Colonic mucosa (tissue), 4 donors: ENCODE measurements at regions not wholly inside any gene's neighbourhood (a gene's known extent, or its start where the extent isn't known, plus 50 kb on each side); places are given as distances from the start of the nearest gene placed in this dataset.

Source experiments
- DNase-seq: peaks from one replicate; pipeline ENCODE4 v3.0.0-alpha.2; 2020
- H3K27ac ChIP-seq: fragments of 200-600 bp; one replicate; pipeline ENCODE4 v1.8.0; 2021
- H3K27me3 ChIP-seq: fragments of 200-600 bp; one replicate; pipeline ENCODE4 v1.8.0; 2021
- H3K36me3 ChIP-seq: fragments of 200-600 bp; one replicate; pipeline ENCODE4 v1.8.0; 2021
- H3K4me1 ChIP-seq: fragments of 200-600 bp; one replicate; pipeline ENCODE4 v1.8.0; 2021; ENCODE audit warnings: mild to moderate bottlenecking
- H3K4me3 ChIP-seq: fragments of 200-600 bp; one replicate; pipeline ENCODE4 v1.8.0; 2021
- H3K9ac ChIP-seq, 2 donors: one replicate each; pipeline ENCODE4 v1.7.0; 2013; ENCODE audit warnings: control low read depth in 2 of 2, low read depth in 2 of 2, low read length in 2 of 2
- H3K9me3 ChIP-seq: fragments of 200-600 bp; one replicate; pipeline ENCODE4 v1.8.0; 2021
- intact Hi-C: fragments of 100-400 bp; cut with DNase I; formaldehyde crosslinking; loops from one replicate; pipeline ENCODE4 v1.14.1; 2022
- TF ChIP-seq, protein P1 (sequence below): fragments of 200-600 bp; IDR thresholded peaks from one replicate; pipeline ENCODE4 v1.8.0; 2022; ENCODE audit warnings: antibody characterized with exemption, mild to moderate bottlenecking
- donor health status: healthy.
- donor health status: DM: no; HTN: no; CAD: no.
- donor health status: DM: no; HTN: no; CAD: no.

DNA sequence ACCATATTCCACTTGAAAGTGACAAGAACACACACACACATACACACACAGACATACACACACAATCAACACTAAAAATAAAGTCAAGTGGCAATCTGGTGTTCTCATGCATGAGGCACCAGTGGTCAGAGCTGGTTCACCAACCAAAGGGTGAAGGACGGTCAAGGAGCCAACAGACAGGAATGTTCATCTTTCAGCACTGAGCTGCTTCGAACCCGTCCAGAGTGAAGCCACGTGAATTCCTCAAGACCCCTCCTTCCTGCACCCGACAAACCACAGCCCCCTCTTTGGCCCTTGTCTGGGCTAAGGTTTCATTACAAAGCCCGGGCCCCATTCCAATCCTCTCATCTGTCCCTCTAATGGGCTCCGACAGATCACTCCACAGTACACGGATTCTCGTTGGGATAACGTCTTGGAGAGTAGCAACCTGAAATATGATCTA, 84.5 kb upstream of the SMIM23 start:
- Histone ChIP-seq H3K4me1 (no peaks in the 10 kb centered on the region), H3K9ac (no peak overlapping the region), H3K27me3 (no peaks in the 10 kb centered on the region), H3K27ac (no peak overlapping the region), H3K9me3 (no peaks in the 10 kb centered on the region), H3K36me3 (no peaks in the 10 kb centered on the region), H3K4me3 (no peak overlapping the region)
- DNase-seq = no peak
- intact Hi-C loops = no loop called here
- TF ChIP-seq, protein P1, sequence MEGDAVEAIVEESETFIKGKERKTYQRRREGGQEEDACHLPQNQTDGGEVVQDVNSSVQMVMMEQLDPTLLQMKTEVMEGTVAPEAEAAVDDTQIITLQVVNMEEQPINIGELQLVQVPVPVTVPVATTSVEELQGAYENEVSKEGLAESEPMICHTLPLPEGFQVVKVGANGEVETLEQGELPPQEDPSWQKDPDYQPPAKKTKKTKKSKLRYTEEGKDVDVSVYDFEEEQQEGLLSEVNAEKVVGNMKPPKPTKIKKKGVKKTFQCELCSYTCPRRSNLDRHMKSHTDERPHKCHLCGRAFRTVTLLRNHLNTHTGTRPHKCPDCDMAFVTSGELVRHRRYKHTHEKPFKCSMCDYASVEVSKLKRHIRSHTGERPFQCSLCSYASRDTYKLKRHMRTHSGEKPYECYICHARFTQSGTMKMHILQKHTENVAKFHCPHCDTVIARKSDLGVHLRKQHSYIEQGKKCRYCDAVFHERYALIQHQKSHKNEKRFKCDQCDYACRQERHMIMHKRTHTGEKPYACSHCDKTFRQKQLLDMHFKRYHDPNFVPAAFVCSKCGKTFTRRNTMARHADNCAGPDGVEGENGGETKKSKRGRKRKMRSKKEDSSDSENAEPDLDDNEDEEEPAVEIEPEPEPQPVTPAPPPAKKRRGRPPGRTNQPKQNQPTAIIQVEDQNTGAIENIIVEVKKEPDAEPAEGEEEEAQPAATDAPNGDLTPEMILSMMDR = no peak

DNA sequence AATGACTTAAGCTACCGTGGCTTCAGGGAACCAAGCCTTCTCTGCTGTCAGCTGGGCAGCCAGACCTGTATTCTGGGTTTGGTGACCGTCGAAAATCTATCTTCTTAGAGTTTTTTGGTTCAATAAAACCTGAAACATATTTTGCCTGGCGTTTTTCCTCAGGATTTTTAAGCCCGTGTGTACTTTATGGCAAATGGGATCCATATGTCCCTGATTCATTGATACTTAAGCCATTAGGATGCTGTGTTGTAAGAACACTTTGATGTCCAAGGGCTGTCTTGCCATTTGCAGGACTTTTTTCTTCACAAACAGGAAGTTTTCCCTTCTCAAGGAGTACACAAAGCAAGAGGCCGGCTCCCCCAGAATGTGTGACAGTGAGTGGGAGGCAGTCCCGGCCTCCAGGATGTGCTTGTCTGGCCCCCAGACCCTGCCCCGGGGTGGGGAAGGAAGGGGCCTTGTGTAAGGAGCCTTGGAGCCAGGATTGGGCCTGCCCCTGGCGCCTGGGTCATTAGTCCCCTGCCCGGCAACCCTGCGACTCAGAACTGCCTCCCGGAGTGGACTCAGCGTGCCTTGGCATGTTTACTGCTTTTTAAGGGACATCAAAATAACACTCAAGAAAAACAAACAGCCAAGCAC, 83.4 kb upstream of the SMIM23 start:
- DNase-seq = no peak
- Histone ChIP-seq H3K36me3 (no peaks in the 10 kb centered on the region), H3K4me1 (no peaks in the 10 kb centered on the region), H3K27me3 (no peaks in the 10 kb centered on the region), H3K9me3 (no peaks in the 10 kb centered on the region), H3K27ac (no peak overlapping the region), H3K9ac (no peak overlapping the region), H3K4me3 (no peak overlapping the region)
- intact Hi-C loops = no loop called here
- TF ChIP-seq, protein P1 = no peak

DNA sequence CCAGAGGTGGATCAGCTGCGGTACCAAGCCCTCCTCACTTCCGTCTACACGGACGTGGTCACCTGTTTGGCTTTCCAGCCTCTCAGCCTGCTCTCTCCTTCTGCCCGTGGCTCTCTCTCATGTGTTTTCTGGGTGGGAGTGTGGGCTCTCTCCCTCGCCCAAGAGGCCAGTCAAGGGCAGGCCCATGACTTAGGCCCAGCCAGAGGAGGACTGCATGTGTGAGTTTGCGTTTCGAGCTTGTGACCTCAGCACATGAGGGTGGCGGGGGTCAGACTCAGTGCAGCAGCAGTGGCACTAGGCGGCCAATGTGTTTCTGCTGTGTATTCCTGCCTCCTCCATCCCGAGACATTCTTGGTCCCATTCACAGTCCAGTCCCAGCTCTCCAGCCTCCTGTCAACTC, 82.5 kb upstream of the SMIM23 start:
- no peak overlapping the region for H3K4me3 ChIP-seq
- no peaks in the 10 kb centered on the region for H3K4me1 ChIP-seq
- H3K36me3 ChIP-seq = no peaks in the 10 kb centered on the region
- no peak overlapping the region for H3K9ac ChIP-seq
- no peak for DNase-seq
- no peaks in the 10 kb centered on the region for H3K9me3 ChIP-seq
- intact Hi-C loops = no loop called here
- TF ChIP-seq, protein P1 = no peak
- H3K27ac ChIP-seq = no peak overlapping the region
- no peaks in the 10 kb centered on the region for H3K27me3 ChIP-seq

DNA sequence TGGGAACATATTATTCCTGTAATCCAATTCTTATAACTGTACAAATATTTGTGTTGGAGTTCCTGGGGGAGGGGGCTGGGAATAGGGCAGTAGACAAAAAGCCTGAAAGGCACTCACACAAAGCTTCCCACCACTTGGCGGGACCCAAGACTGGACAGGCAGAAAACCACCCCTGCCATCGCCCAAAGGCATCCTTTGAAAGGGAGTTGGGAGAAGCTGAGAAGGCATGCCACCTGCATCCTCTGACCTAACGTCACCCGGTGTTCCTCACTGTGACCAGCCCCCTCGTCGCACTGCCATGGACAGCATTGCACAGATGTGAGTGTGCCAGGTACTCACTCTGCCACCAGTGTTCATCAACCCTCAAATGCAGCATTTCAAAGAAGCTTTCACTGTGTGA, 80.6 kb upstream of the SMIM23 start:
- no peak overlapping the region for H3K27ac ChIP-seq
- TF ChIP-seq, protein P1 = no peak
- intact Hi-C loops = no loop called here
- peak; percentile 10 for DNase-seq
- H3K4me3 ChIP-seq = no peak overlapping the region
- no peaks in the 10 kb centered on the region for H3K36me3 ChIP-seq
- no peaks in the 10 kb centered on the region for H3K4me1 ChIP-seq
- no peaks in the 10 kb centered on the region for H3K9me3 ChIP-seq
- H3K9ac ChIP-seq = no peak overlapping the region
- no peaks in the 10 kb centered on the region for H3K27me3 ChIP-seq

DNA sequence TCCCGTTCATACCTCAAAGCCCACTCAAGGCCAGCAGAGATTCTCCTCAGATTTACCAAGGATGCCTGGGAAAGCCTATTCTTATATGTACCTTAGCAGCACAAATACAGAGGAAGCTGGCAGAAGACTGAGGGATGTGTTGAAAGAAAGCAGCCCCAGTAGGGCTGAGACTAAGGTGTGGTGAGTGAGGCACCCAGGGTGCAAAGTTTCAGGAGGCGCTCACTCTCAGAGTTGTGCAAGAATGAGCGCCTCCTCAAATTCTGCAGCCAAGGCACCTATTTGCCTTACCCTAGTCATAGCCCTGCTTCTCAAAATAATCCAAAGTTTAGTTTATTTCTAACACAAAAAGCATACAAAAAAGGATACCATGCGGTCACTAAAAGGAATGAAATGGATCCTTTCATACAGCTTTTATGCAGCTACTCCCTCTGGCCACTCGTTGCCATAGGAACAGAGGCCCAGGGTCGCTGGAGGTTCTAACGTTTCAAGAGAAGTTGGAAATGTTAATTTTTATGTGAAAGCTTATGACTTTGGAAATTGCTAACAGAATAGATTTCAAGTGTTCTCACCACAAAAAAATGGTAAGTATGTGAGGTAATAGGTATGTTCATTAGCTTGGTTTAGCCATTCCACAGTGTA, 79.7 kb upstream of the SMIM23 start:
- Histone ChIP-seq H3K9me3 (no peaks in the 10 kb centered on the region), H3K4me3 (no peak overlapping the region), H3K27me3 (no peaks in the 10 kb centered on the region), H3K9ac (no peak overlapping the region), H3K27ac (no peak overlapping the region), H3K36me3 (no peaks in the 10 kb centered on the region), H3K4me1 (no peaks in the 10 kb centered on the region)
- intact Hi-C loops = no loop called here
- DNase-seq = peak; percentile 3
- TF ChIP-seq, protein P1 = no peak
